Retina (tissue), 1 donor: ENCODE measurements at regions not wholly inside any gene's neighbourhood (a gene's known extent, or its start where the extent isn't known, plus 50 kb on each side); places are given as distances from the start of the nearest gene placed in this dataset.

Experiments used
- DNase-seq: peaks from one replicate; pipeline ENCODE4 v3.0.0-alpha.2; 2016

DNA sequence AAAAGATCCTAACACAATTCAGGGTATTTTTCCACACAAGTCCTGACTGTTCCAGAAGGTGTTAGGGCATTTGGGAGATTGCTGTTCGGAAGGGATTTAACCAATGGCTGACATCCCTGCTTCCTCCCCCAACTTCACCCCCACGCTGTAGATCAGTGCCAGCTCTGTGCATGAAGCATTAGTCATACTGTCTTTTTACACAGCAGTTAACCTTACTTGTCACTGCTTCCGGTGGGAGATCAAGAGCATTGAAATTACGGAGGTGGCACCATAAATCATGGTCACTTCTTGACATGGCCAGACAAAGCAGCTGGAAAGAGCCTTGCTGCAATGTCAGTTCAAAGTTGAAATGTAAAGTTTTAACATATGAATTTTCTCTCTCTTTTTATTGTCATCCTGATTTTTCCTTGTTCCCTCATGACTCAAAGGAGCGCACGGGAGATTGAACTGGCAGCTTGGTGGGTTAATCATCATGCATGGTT lies 70.2 kb downstream of the HRH4 start:
- DNase-seq: no peak

DNA sequence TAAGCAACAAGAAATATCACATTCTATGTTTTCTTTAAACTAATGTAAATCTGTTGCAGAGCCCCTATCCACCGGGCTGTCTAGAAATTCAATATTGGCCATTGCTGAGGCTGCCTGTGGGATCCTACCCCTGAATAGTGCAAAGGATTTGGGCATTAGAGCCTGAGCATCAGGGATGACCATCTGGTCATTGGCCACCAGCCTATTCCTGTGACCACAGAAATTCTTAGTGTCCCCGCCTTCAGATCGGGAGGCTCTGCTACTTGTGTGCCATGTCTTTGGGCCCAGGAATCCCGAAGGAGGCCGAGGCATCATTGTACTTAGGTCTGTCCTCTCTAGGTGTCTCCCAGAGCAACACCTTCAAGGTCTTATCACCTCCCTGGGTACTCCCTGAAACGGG lies 73.8 kb downstream of the HRH4 start:
- no peak for DNase-seq

GRCh38 chr18:24534737-24535136 lies 74.3 kb downstream of the HRH4 start:
- DNase-seq: no peak

DNA sequence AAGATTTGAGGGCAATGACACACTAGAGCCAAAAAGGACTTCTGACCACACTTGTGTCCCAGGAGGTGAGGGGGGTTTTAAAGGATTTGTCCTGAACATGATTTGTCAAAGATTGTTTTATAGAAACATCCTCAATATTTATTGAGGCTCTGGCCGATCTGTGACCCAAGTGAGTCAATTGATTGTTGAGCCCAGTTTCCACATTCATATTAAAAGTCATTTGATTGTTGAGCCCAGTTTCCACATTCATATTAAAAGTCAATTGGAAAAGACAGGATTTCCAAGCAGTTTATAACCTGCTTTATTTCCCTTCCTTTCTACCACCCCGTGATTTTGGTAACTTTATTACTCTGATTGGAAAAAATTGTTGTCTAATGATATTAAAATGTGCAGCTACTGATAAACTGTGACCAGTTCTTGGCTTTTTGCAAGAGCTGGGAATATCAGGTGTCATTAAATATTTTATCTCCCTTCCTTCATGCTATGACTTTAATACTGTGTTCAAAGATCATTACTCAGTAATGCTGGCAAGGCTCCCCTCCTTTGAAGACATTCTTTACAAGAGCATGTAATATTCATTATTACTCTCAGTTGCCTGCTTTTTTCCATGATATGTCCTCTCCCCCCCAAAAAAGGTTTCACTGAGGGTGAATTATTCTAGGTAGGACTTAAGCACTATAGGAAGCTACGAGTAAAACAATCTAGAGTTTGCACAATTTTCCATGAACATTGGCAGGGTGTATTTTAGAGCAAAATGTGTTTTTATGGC lies 75.3 kb downstream of the HRH4 start:
- DNase-seq: no peak

- no peak for DNase-seq
These were observed 75.9 kb downstream of the HRH4 start for GRCh38 chr18:24536326-24536725.

GRCh38 chr18:24536834-24537233 lies 76.4 kb downstream of the HRH4 start:
- no peak for DNase-seq

GRCh38 chr18:24538414-24539264 lies 78.2 kb downstream of the HRH4 start:
- no peak for DNase-seq

GRCh38 chr18:24539866-24540617 lies 79.6 kb downstream of the HRH4 start:
- no peak for DNase-seq

GRCh38 chr18:24540896-24541295 lies 80.5 kb downstream of the HRH4 start:
- no peak for DNase-seq

- DNase-seq: no peak
These were observed 82.8 kb downstream of the HRH4 start for GRCh38 chr18:24543086-24543794.

DNA sequence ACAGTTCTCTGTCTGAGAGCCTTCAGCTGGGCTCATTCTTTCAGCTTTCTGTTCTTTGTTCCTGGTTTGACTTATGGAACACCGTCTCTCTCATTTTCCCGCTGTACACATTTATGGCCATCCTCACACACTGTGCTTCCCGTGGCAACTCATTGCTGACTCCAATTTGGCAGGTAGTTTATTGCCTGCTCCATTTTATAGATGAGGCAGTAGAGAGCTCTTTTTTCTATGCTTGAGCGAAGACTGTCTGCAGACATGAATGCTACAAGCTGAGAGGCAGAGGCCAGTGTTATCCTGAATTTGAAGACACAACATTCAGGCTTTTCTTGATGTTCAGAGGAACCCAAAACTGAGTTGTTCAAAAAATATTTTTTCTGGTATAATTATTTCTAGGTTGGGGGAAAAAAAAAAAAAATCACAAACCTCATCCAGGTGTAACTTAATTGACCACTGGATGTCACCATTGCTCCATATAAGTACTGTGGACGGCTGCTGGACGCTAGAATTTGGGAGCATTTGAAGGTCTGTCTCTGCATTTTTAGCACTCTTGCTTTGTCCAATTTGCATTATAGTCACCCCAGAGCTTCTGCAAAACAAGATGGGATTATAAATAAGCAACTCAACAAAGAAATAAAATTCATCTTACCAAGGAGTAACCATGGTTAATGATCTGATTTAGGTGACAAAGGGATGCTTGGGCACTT lies 83.5 kb downstream of the HRH4 start:
- DNase-seq: peak; percentile 61

GRCh38 chr18:24544949-24545348 lies 84.5 kb downstream of the HRH4 start:
- DNase-seq: no peak

DNA sequence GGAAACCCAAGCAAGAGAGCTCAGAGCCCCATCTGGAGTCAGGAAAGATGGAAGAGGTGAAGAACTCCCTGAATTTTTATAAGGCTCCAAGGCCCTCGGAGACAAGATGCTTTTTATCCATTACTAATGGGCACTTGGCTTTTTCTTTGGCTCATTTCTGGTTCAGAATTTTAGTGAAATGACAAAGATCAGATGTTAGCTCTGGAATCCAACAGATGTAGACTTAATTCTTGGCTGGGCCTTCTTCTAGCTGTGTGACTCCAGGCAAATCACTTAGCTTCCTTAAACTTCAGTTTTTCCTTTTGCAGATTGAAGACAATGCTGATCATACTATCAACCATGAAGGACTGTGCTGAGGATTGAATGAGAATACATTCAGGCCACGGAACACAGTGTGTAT lies 85.2 kb downstream of the HRH4 start:
- DNase-seq: no peak

GRCh38 chr18:24546307-24546706 lies 85.9 kb downstream of the HRH4 start:
- DNase-seq: no peak

DNA sequence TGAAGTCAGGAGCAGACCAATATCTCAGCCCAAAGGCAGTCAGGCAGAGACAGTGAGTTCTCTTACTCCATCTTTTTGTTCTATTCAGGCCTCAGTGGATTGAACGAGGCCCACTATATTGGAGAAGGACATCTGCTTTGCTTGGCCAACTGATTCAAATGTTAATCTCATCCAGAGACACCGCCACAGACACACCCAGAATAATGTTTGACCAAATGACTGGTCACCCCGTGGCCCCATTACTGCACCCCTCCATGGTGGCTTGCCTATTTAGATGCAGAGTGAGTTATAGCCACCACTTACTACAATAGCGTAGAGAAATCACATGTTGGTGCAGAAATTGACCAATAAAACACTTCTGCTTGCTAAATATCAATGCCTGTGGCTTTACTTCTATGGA lies 88.1 kb downstream of the HRH4 start:
- no peak for DNase-seq

GRCh38 chr18:24552218-24552617 lies 91.8 kb downstream of the HRH4 start:
- no peak for DNase-seq

DNA sequence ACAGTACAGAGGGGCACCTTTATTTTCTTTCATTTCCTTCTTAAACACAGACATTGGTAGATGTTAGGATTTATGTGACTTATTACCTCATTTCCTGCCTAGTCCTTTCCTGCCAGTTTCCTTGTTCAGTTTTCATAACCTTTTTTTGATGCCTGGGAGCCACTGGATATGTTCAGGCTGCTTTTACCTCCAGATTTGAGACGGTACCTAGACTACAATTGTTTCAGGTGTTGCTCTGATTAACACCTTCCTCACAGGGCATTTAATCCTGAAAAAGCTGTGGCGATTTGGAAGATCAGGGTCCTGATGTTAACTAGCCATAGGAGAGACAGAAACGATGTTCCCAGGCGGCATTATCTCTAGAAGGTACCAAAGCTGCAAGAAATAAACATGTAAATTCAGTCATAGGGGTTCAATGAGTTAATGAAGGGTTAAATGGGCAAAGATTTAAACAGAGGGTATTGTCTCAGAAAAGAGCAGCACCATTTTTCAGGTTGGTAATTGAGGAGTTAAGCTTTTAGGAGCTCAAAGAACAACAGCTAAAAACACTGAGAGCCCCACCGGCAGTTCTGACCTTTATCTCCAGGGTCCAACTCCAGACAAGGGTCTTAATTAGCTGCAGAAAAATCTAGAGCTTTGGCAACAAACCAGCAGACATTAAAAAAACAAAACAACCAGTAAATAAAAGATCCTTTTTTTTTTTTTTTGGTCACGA lies 93.3 kb downstream of the HRH4 start:
- no peak for DNase-seq

DNA sequence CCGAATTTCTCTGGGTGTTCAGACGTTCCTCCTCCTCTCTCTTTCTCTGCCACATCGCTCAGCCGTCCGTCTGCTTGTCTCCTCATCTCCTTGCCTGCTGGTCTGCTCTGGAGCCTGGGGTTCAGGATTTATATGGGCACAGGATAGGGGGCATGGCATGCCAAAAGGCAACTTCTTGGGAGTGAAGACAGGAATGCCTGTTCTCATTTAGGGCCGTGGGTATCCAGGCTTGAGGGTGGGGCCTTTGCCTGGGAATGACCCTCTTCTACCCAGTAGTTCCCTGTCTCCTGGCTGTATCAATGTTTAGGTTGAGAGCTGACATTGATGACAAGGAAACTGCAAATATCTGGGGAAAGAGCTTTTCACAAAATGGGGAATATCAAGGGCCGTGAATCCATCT lies 98.0 kb downstream of the HRH4 start:
- no peak for DNase-seq

DNA sequence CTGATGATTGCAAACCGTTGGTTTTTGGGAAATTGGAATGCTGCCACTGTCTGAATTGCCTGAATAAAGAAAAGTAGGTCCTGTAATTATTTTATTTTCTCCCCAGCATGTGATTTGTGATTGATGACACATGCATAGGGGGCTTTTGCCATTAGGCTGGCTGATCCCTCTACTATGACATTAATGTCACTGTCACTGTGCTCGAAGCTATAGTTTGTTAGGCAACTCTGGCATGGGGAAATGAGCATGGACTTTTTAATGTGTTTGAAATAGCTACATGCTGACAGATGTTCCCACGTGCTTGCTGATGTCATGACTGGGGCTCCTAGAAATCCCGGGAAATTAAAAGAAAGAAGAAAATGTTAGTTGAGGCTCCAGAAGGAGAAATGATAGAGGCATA lies 99.1 kb downstream of the HRH4 start:
- DNase-seq: no peak

DNA sequence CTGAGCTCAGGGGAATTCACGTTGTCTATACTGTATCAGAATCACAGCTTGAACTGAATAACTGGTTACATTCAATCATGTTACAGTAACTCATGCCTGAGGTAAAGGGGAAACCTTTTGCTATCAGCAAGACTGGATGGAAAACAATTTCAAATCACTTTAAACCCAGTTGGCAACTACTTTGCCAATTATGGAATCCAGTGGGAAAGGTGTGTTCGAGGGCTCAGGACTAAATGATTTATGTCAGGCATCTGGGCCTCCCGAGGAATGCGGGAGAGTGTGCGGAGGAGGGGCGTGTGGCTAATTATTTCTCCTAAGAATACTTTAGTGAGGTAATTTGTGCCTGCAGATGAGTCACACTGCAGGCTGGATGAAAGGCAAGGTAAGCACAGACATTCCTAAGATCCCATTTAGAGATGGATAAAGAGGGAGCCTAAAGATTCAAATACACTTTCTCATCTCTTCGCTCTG lies 100.1 kb downstream of the HRH4 start:
- peak; percentile 53 for DNase-seq

DNA sequence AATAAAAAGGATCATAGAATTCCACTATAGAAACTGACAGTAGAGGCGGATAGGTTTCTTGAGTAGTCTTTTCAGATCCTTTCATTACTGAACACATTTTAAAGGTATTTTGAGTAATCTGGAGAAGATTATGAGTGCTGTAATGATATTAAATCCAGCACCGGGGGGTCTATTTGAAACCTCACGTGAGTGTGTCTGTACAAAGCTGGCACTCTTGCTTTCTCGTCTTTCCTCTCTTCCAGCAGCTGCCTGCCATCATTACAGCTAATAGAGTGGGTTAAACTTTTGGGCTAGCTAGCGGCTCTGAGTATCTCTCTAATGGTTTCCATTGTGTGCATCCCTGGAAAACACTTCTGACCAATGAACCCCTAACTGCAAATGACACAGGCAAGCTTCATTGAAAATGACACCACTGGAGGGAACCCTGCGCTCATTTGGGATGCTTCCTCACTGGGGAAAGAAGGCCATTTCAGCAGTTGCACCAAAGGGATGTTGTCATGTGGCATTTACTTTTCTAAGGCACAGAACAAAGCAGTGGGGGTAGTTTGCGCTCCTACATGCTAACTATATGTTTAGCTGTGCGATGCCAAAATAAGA lies 101.0 kb downstream of the HRH4 start:
- peak; percentile 42 for DNase-seq
